ENCODE measurements at regions not wholly inside any gene's neighbourhood (a gene's known extent, or its start where the extent isn't known, plus 50 kb on each side); places are given as distances from the start of the nearest gene placed in this dataset.

- peak in 1 of 3 experiments; percentile 16 for TF ChIP-seq CTCF (IDR thresholded peaks at IDR 0.05)
- TF ChIP-seq POLR2A (IDR thresholded peaks at IDR 0.05) = no peak
- intact Hi-C loops (cut with DNase I; ENCODE audit: low total_unique reads) = no loop called here
- no peak overlapping the region for H3K4me3 ChIP-seq
- H3K27me3 ChIP-seq = no peaks in the 10 kb centered on the region
- H3K27ac ChIP-seq = no peak overlapping the region
- DNase-seq = peak; percentile 77
- no peaks in the 10 kb centered on the region for H3K36me3 ChIP-seq (ENCODE audit: low read depth, missing control alignments)
- H3K4me1 ChIP-seq = no peaks in the 10 kb centered on the region
- 40 to 56% methylated on average over 9 of the region's 9 CpGs for WGBS, 2 donors
- H3K9me3 ChIP-seq = no peaks in the 10 kb centered on the region
These were observed 317.0 kb upstream of the ADCY2 start for GRCh38 chr5:7078901-7079300.

GRCh38 chr5:7080501-7080900 is 315.4 kb upstream of the ADCY2 start:
- no peaks in the 10 kb centered on the region for H3K36me3 ChIP-seq (ENCODE audit: low read depth, missing control alignments)
- 87 to 94% methylated on average over 7 of the region's 7 CpGs for WGBS, 2 donors
- peaks cover 2% of the 10 kb centered on the region for H3K4me1 ChIP-seq
- H3K4me3 ChIP-seq = no peak overlapping the region
- no peak overlapping the region for H3K27ac ChIP-seq
- H3K27me3 ChIP-seq = no peaks in the 10 kb centered on the region
- no peak for TF ChIP-seq POLR2A (IDR thresholded peaks at IDR 0.05)
- no peak for TF ChIP-seq CTCF (IDR thresholded peaks at IDR 0.05)
- no peak for DNase-seq
- no peaks in the 10 kb centered on the region for H3K9me3 ChIP-seq
- intact Hi-C loops (cut with DNase I; ENCODE audit: low total_unique reads) = no loop called here

GRCh38 chr5:7087719-7088297 is 308.1 kb upstream of the ADCY2 start:
- H3K4me3 ChIP-seq = no peak overlapping the region
- H3K27ac ChIP-seq = no peak overlapping the region
- WGBS, 2 donors = 68 to 72% methylated on average over 6 of the region's 6 CpGs
- TF ChIP-seq POLR2A (IDR thresholded peaks at IDR 0.05) (no peak), CTCF (IDR thresholded peaks at IDR 0.05) (no peak)
- no peak for DNase-seq
- peaks cover 7% of the 10 kb centered on the region for H3K4me1 ChIP-seq
- no peaks in the 10 kb centered on the region for H3K9me3 ChIP-seq
- intact Hi-C loops (cut with DNase I; ENCODE audit: low total_unique reads) = no loop called here
- no peaks in the 10 kb centered on the region for H3K36me3 ChIP-seq (ENCODE audit: low read depth, missing control alignments)
- H3K27me3 ChIP-seq = no peaks in the 10 kb centered on the region

- no peaks in the 10 kb centered on the region for H3K36me3 ChIP-seq (ENCODE audit: low read depth, missing control alignments)
- intact Hi-C loops (cut with DNase I; ENCODE audit: low total_unique reads) = no loop called here
- 21% methylated on average over 3 of the region's 3 CpGs for WGBS, 2 donors
These were observed 307.1 kb upstream of the ADCY2 start for GRCh38 chr5:7088849-7089248.

More at GRCh38 chr5:7088849-7089248, 307.1 kb upstream of the ADCY2 start:
- Histone ChIP-seq H3K4me3 (no peak overlapping the region), H3K27ac (no peak overlapping the region), H3K4me1 (peaks cover 7% of the 10 kb centered on the region), H3K9me3 (no peaks in the 10 kb centered on the region), H3K27me3 (no peaks in the 10 kb centered on the region)
- TF ChIP-seq CTCF (IDR thresholded peaks at IDR 0.05) (no peak), POLR2A (IDR thresholded peaks at IDR 0.05) (no peak)
- no peak for DNase-seq
